ENCODE measurements at regions not wholly inside any gene's neighbourhood (a gene's known extent, or its start where the extent isn't known, plus 50 kb on each side); places are given as distances from the start of the nearest gene placed in this dataset.

- no peak for DNase-seq (ENCODE audit: extremely low spot score)
- ChIA-PET POLR2A (no interaction called here), CTCF (no interaction called here)
- TF ChIP-seq TARDBP (IDR thresholded peaks at IDR 0.05), result no peak
- TF ChIP-seq ELF4 (IDR thresholded peaks at IDR 0.05), result no peak
- TF ChIP-seq FOXM1 (IDR thresholded peaks at IDR 0.05; ENCODE audit: borderline replicate concordance), result no peak
- TF ChIP-seq FOXK2 (IDR thresholded peaks at IDR 0.05), result no peak
- no peak for TF ChIP-seq FOXA1 (IDR thresholded peaks at IDR 0.05)
- no peak for TF ChIP-seq PKNOX1 (IDR thresholded peaks at IDR 0.05)
- no peak for TF ChIP-seq CTBP1 (IDR thresholded peaks at IDR 0.05; ENCODE audit: borderline replicate concordance)
- TF ChIP-seq SUZ12 (IDR thresholded peaks at IDR 0.05), result no peak
- TF ChIP-seq SP1 (IDR thresholded peaks at IDR 0.05), result no peak
- no peak for TF ChIP-seq ZNF384 (IDR thresholded peaks at IDR 0.05)
- TF ChIP-seq BHLHE40 (IDR thresholded peaks at IDR 0.05; ENCODE audit: borderline replicate concordance), result no peak
- no peak for TF ChIP-seq HDGF (IDR thresholded peaks at IDR 0.05; ENCODE audit: borderline replicate concordance)
These were observed 205.8 kb downstream of the TMEM38B start for GRCh38 chr9:105900123-105900522.

GRCh38 chr9:105901514-105902109 lies 207.3 kb downstream of the TMEM38B start:
- ChIA-PET POLR2A (no interaction called here), CTCF (no interaction called here)
- peak; percentile 66 for DNase-seq (ENCODE audit: extremely low spot score)
- TF ChIP-seq CTBP1 (IDR thresholded peaks at IDR 0.05; ENCODE audit: borderline replicate concordance) (no peak), L3MBTL2 (conservative IDR thresholded peaks at IDR 0.05) (no peak), LEF1 (IDR thresholded peaks at IDR 0.05; ENCODE audit: borderline replicate concordance) (no peak), ELF4 (IDR thresholded peaks at IDR 0.05) (no peak), HDGF (IDR thresholded peaks at IDR 0.05; ENCODE audit: borderline replicate concordance) (no peak), TARDBP (IDR thresholded peaks at IDR 0.05) (no peak), SUZ12 (IDR thresholded peaks at IDR 0.05) (no peak), FOXA1 (IDR thresholded peaks at IDR 0.05) (no peak), SP1 (IDR thresholded peaks at IDR 0.05) (no peak), ZNF384 (IDR thresholded peaks at IDR 0.05) (no peak), FOXM1 (IDR thresholded peaks at IDR 0.05; ENCODE audit: borderline replicate concordance) (no peak), ARNT (IDR thresholded peaks at IDR 0.05) (no peak), FOXK2 (IDR thresholded peaks at IDR 0.05) (no peak), NFRKB (IDR thresholded peaks at IDR 0.05) (no peak), PKNOX1 (IDR thresholded peaks at IDR 0.05) (no peak), BHLHE40 (IDR thresholded peaks at IDR 0.05; ENCODE audit: borderline replicate concordance) (no peak)

GRCh38 chr9:105908069-105908468 lies 213.7 kb downstream of the TMEM38B start:
- POLR2A ChIA-PET, result no interaction called here

DNA sequence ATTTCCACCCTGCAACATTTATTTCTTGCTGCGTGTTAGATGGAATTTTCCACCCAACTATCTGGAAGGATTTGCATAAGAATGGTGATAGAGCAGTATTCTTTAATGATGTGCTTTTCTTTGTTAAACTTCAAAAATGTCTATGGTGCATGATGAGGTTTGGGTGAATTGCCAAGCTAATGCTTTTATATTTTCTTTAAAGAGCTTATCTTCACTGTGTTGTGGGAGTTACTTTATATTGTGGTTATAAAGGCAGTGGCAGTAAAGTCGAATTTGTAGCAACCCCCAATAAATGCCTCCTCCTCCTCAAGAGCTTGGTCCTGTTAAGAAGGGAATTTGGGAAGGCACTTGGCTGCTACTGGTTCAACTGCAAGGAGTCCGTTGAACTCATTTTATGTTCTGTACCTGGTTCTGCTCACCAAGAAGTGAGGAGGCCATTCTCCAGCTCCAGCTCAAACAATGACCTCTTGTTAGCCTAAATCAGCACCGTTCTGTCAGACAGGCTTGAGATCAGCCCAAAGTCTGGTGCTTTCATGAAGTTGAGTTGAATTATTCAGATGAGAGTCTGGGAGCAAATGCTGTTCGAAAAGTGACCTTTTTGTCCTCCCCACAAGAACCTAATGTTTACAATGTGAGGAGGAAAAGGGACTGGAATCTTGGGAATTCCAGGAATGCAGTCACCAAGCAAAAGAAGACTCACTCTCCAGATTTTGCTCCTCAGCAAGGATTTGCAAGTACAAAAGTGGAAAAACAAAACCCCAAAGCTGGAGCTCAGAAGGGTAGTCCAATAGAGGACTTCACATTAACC lies 217.0 kb downstream of the TMEM38B start:
- no peak for DNase-seq (ENCODE audit: extremely low spot score)
- ChIA-PET CTCF (no interaction called here), POLR2A (interaction anchor here (0.6 kb wide), 1 partner anchor 9 kb away, joined by 3 read pairs; no protein-coding TSS in a partner anchor)
- TF ChIP-seq FOXK2 (IDR thresholded peaks at IDR 0.05) (no peak), SP1 (IDR thresholded peaks at IDR 0.05) (no peak), SUZ12 (IDR thresholded peaks at IDR 0.05) (no peak), ARNT (IDR thresholded peaks at IDR 0.05) (no peak), BHLHE40 (IDR thresholded peaks at IDR 0.05; ENCODE audit: borderline replicate concordance) (no peak), ELF4 (IDR thresholded peaks at IDR 0.05) (no peak), ZNF384 (IDR thresholded peaks at IDR 0.05) (no peak), CTBP1 (IDR thresholded peaks at IDR 0.05; ENCODE audit: borderline replicate concordance) (no peak), PKNOX1 (IDR thresholded peaks at IDR 0.05) (no peak), FOXA1 (IDR thresholded peaks at IDR 0.05) (no peak), FOXM1 (IDR thresholded peaks at IDR 0.05; ENCODE audit: borderline replicate concordance) (no peak), HDGF (IDR thresholded peaks at IDR 0.05; ENCODE audit: borderline replicate concordance) (no peak), L3MBTL2 (conservative IDR thresholded peaks at IDR 0.05) (no peak), LEF1 (IDR thresholded peaks at IDR 0.05; ENCODE audit: borderline replicate concordance) (no peak), TARDBP (IDR thresholded peaks at IDR 0.05) (no peak), NFRKB (IDR thresholded peaks at IDR 0.05) (no peak)

More at GRCh38 chr9:105908069-105908468, 213.7 kb downstream of the TMEM38B start:
- no peak for TF ChIP-seq FOXA1 (IDR thresholded peaks at IDR 0.05)
- no peak for TF ChIP-seq BHLHE40 (IDR thresholded peaks at IDR 0.05; ENCODE audit: borderline replicate concordance)
- TF ChIP-seq SUZ12 (IDR thresholded peaks at IDR 0.05), result no peak
- TF ChIP-seq PKNOX1 (IDR thresholded peaks at IDR 0.05), result no peak
- no peak for TF ChIP-seq ELF4 (IDR thresholded peaks at IDR 0.05)
- no peak for TF ChIP-seq HDGF (IDR thresholded peaks at IDR 0.05; ENCODE audit: borderline replicate concordance)
- TF ChIP-seq NFRKB (IDR thresholded peaks at IDR 0.05), result no peak
- TF ChIP-seq TARDBP (IDR thresholded peaks at IDR 0.05), result no peak
- TF ChIP-seq FOXM1 (IDR thresholded peaks at IDR 0.05; ENCODE audit: borderline replicate concordance), result no peak
- TF ChIP-seq L3MBTL2 (conservative IDR thresholded peaks at IDR 0.05), result no peak
- CTCF ChIA-PET, result interaction anchor here (0.6 kb wide), 1 partner anchor 25 kb away, joined by 4 read pairs; no protein-coding TSS in a partner anchor
- no peak for DNase-seq (ENCODE audit: extremely low spot score)
